Type B pancreatic cell (in vitro differentiated cells): ENCODE measurements at regions not wholly inside any gene's neighbourhood (a gene's known extent, or its start where the extent isn't known, plus 50 kb on each side); places are given as distances from the start of the nearest gene placed in this dataset.
"Not testable (repeated sequence)": the region's sequence is repeated elsewhere in the genome, so short reads cannot be mapped to it uniquely, and the experiment has no call there.

Source experiments
- DNase-seq: peaks from one replicate; pipeline ENCODE4 v3.0.0; 2021; ENCODE audit warnings: mixed read lengths; ENCODE audit not compliant: unreplicated experiment; ENCODE audit errors: extremely low spot score
- H3K27ac Mint-ChIP-seq: 2 replicates; pipeline ENCODE4 v1.8.0; 2021; ENCODE audit warnings: mild to moderate bottlenecking, mixed read lengths
- H3K27me3 Mint-ChIP-seq: 2 replicates; pipeline ENCODE4 v1.8.0; 2021; ENCODE audit warnings: mixed read lengths
- H3K36me3 Mint-ChIP-seq: 2 replicates; pipeline ENCODE4 v1.8.0; 2021; ENCODE audit warnings: mixed read lengths
- H3K4me1 Mint-ChIP-seq: one replicate; pipeline ENCODE4 v1.8.0; 2021; ENCODE audit warnings: mixed read lengths; ENCODE audit not compliant: unreplicated experiment
- H3K4me3 Mint-ChIP-seq: 2 replicates; pipeline ENCODE4 v1.8.0; 2021; ENCODE audit warnings: mild to moderate bottlenecking, mixed read lengths
- H3K9me3 Mint-ChIP-seq: 2 replicates; pipeline ENCODE4 v1.8.0; 2021; ENCODE audit warnings: mixed read lengths
- TF ChIP-seq, protein P1 (sequence below): fragments of 200-600 bp; sonication (generic); conservative IDR thresholded peaks from 2 replicates; pipeline ENCODE4 v1.5.0; 2021; ENCODE audit warnings: antibody characterized with exemption, mild to moderate bottlenecking

- no peak overlapping the region for H3K27ac Mint-ChIP-seq
- H3K27me3 Mint-ChIP-seq = no peaks in the 10 kb centered on the region
- TF ChIP-seq, protein P1, sequence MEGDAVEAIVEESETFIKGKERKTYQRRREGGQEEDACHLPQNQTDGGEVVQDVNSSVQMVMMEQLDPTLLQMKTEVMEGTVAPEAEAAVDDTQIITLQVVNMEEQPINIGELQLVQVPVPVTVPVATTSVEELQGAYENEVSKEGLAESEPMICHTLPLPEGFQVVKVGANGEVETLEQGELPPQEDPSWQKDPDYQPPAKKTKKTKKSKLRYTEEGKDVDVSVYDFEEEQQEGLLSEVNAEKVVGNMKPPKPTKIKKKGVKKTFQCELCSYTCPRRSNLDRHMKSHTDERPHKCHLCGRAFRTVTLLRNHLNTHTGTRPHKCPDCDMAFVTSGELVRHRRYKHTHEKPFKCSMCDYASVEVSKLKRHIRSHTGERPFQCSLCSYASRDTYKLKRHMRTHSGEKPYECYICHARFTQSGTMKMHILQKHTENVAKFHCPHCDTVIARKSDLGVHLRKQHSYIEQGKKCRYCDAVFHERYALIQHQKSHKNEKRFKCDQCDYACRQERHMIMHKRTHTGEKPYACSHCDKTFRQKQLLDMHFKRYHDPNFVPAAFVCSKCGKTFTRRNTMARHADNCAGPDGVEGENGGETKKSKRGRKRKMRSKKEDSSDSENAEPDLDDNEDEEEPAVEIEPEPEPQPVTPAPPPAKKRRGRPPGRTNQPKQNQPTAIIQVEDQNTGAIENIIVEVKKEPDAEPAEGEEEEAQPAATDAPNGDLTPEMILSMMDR = no peak
- no peaks in the 10 kb centered on the region for H3K9me3 Mint-ChIP-seq
- no peak for DNase-seq
- no peaks in the 10 kb centered on the region for H3K4me1 Mint-ChIP-seq
- H3K4me3 Mint-ChIP-seq = no peak overlapping the region
- no peaks in the 10 kb centered on the region for H3K36me3 Mint-ChIP-seq
Observed at GRCh38 chr7:66503036-66503370, 125.7 kb upstream of the KCTD7 start.

DNA sequence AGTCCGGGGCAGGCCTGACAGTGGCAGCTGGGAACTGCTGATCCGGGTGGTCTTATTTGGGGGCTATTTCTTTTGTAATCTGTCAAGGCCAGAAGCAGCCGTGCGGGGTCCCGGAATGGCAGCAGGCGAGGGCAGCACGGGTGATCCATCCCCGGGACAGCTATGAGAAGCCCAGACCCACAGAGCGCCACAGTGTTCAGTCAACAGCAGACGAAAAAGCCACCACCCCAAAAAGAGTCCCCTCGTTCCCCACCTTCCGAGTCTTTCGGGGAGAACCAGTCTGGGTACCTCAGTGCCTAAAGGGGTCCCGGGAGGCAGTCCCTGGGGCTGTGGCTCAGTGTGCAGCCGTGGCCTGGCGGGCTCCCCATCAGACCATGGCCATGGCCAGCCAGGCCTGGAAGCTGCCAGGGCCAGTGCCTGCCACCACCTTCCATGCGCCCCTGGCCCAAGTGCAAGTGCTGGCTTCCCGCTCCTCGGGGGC lies 125.1 kb upstream of the KCTD7 start:
- Mint-ChIP-seq H3K36me3 (no peaks in the 10 kb centered on the region), H3K9me3 (no peaks in the 10 kb centered on the region), H3K4me1 (no peaks in the 10 kb centered on the region), H3K27ac (no peak overlapping the region), H3K27me3 (no peaks in the 10 kb centered on the region), H3K4me3 (no peak overlapping the region)
- TF ChIP-seq, protein P1 = no peak
- no peak for DNase-seq

DNA sequence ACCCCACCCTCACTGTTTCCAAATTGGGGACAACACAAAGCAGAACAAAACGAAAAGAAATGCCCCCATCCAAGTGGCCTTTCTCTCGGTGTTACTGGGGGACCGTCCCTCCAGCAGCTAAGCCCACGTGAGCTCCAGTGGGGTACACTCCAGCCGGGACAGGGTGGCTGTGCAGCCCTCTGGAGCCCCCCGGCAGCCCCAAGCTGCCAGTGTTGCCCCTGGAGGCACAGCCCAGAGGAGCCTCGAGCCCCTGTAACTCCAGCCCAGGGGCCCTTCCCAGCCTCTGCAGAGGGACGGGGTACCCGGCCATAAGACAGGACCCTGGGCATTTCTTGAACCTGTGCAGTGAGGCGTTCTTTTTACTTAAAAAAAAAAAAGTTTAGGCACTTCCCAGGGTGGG lies 124.5 kb upstream of the KCTD7 start:
- Mint-ChIP-seq H3K4me3 (no peak overlapping the region), H3K36me3 (no peaks in the 10 kb centered on the region), H3K27ac (no peak overlapping the region), H3K4me1 (no peaks in the 10 kb centered on the region), H3K9me3 (no peaks in the 10 kb centered on the region), H3K27me3 (no peaks in the 10 kb centered on the region)
- DNase-seq = no peak
- TF ChIP-seq, protein P1 = no peak

GRCh38 chr7:66505009-66505408 lies 123.7 kb upstream of the KCTD7 start:
- Mint-ChIP-seq H3K36me3 (no peaks in the 10 kb centered on the region), H3K27ac (no peak overlapping the region), H3K9me3 (no peaks in the 10 kb centered on the region), H3K4me3 (no peak overlapping the region), H3K4me1 (no peaks in the 10 kb centered on the region), H3K27me3 (no peaks in the 10 kb centered on the region)
- TF ChIP-seq, protein P1 = no peak
- no peak for DNase-seq

GRCh38 chr7:66505531-66506451 lies 122.9 kb upstream of the KCTD7 start:
- Mint-ChIP-seq H3K9me3 (no peaks in the 10 kb centered on the region), H3K27me3 (no peaks in the 10 kb centered on the region), H3K4me3 (no peak overlapping the region), H3K36me3 (no peaks in the 10 kb centered on the region), H3K4me1 (no peaks in the 10 kb centered on the region), H3K27ac (no peak overlapping the region)
- no peak for DNase-seq
- TF ChIP-seq, protein P1 = no peak

DNA sequence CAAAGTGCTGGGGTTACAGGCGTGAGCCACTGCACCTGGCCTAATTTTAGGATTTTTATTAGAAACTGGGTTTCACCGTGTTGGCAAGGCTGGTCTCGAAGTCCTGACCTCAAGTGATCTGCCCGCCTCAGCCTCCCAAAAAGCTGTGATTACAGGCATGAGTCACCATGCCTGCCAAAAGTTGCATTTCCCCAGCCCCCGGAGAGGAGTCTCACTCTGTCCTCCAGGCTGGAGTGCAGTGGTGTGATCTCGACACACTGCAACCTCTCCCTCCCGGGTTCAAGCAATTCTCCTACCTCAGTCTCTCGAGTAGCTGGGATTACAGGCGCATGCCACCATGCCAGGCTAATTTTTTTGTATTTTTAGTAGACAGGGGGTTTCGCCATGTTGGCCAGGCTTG lies 122.0 kb upstream of the KCTD7 start:
- not testable (repeated sequence) for H3K4me3 Mint-ChIP-seq, H3K9me3 Mint-ChIP-seq, DNase-seq, H3K4me1 Mint-ChIP-seq, H3K27ac Mint-ChIP-seq, H3K27me3 Mint-ChIP-seq, H3K36me3 Mint-ChIP-seq
